ENCODE measurements at regions not wholly inside any gene's neighbourhood (a gene's known extent, or its start where the extent isn't known, plus 50 kb on each side); places are given as distances from the start of the nearest gene placed in this dataset.

GRCh38 chr2:129061069-129061768 lies 742.6 kb upstream of the HS6ST1 start:
- Histone ChIP-seq H3K36me3 (ENCODE audit: low read length) (no peaks in the 10 kb centered on the region), H3K27me3 (ENCODE audit: low read length) (no peaks in the 10 kb centered on the region), H3K9ac (ENCODE audit: low read length) (no peak overlapping the region), H3K4me2 (ENCODE audit: low read depth, low read length, poor library complexity, severe bottlenecking) (no peak overlapping the region), H3K9me2 (replicated peaks; ENCODE audit: insufficient read depth, low read length) (no peaks in the 10 kb centered on the region), H2AFZ (ENCODE audit: low read depth, low read length, severe bottlenecking) (no peak overlapping the region), H3K4me3 (ENCODE audit: insufficient read depth, low read length, poor library complexity, severe bottlenecking) (no peak overlapping the region), H3F3A (ENCODE audit: insufficient read depth) (no peaks in the 10 kb centered on the region), H4K20me1 (ENCODE audit: low read depth, low read length) (no peaks in the 10 kb centered on the region), H3K27ac (ENCODE audit: low read depth, low read length) (no peak overlapping the region), H3K9me3 (ENCODE audit: insufficient read depth, low read length) (no peaks in the 10 kb centered on the region), H3K79me2 (ENCODE audit: insufficient read depth, low read length) (no peaks in the 10 kb centered on the region)
- TF ChIP-seq CTCF (IDR thresholded peaks at IDR 0.05; ENCODE audit: insufficient read depth, low read length, poor library complexity, severe bottlenecking) = no peak
- TF ChIP-seq EZH2phosphoT487 (conservative IDR thresholded peaks at IDR 0.05; ENCODE audit: low read length) = no peak

GRCh38 chr2:129061769-129062121 lies 743.1 kb upstream of the HS6ST1 start:
- H3K27ac ChIP-seq (ENCODE audit: low read depth, low read length) = no peak overlapping the region
- no peak overlapping the region for H2AFZ ChIP-seq (ENCODE audit: low read depth, low read length, severe bottlenecking)
- no peaks in the 10 kb centered on the region for H3K79me2 ChIP-seq (ENCODE audit: insufficient read depth, low read length)
- H3K9ac ChIP-seq (ENCODE audit: low read length) = no peak overlapping the region
- no peaks in the 10 kb centered on the region for H4K20me1 ChIP-seq (ENCODE audit: low read depth, low read length)
- H3K9me3 ChIP-seq (ENCODE audit: insufficient read depth, low read length) = no peaks in the 10 kb centered on the region
- no peak overlapping the region for H3K4me2 ChIP-seq (ENCODE audit: low read depth, low read length, poor library complexity, severe bottlenecking)
- H3K4me3 ChIP-seq (ENCODE audit: insufficient read depth, low read length, poor library complexity, severe bottlenecking) = no peak overlapping the region
- H3F3A ChIP-seq (ENCODE audit: insufficient read depth) = no peaks in the 10 kb centered on the region
- H3K27me3 ChIP-seq (ENCODE audit: low read length) = no peaks in the 10 kb centered on the region
- no peaks in the 10 kb centered on the region for H3K36me3 ChIP-seq (ENCODE audit: low read length)
- TF ChIP-seq EZH2phosphoT487 (conservative IDR thresholded peaks at IDR 0.05; ENCODE audit: low read length) = no peak
- no peak for TF ChIP-seq CTCF (IDR thresholded peaks at IDR 0.05; ENCODE audit: insufficient read depth, low read length, poor library complexity, severe bottlenecking)
- H3K9me2 ChIP-seq (replicated peaks; ENCODE audit: insufficient read depth, low read length) = no peaks in the 10 kb centered on the region

GRCh38 chr2:129062146-129062912 lies 743.7 kb upstream of the HS6ST1 start:
- Histone ChIP-seq H3K9me3 (ENCODE audit: insufficient read depth, low read length) (no peaks in the 10 kb centered on the region), H3K4me2 (ENCODE audit: low read depth, low read length, poor library complexity, severe bottlenecking) (no peak overlapping the region), H3K36me3 (ENCODE audit: low read length) (no peaks in the 10 kb centered on the region), H3K27ac (ENCODE audit: low read depth, low read length) (no peak overlapping the region), H3K9ac (ENCODE audit: low read length) (no peak overlapping the region), H3K9me2 (replicated peaks; ENCODE audit: insufficient read depth, low read length) (no peaks in the 10 kb centered on the region), H3F3A (ENCODE audit: insufficient read depth) (no peaks in the 10 kb centered on the region), H3K79me2 (ENCODE audit: insufficient read depth, low read length) (no peaks in the 10 kb centered on the region), H3K4me3 (ENCODE audit: insufficient read depth, low read length, poor library complexity, severe bottlenecking) (no peak overlapping the region), H3K27me3 (ENCODE audit: low read length) (no peaks in the 10 kb centered on the region), H4K20me1 (ENCODE audit: low read depth, low read length) (no peaks in the 10 kb centered on the region), H2AFZ (ENCODE audit: low read depth, low read length, severe bottlenecking) (no peak overlapping the region)
- TF ChIP-seq EZH2phosphoT487 (conservative IDR thresholded peaks at IDR 0.05; ENCODE audit: low read length) = no peak
- TF ChIP-seq CTCF (IDR thresholded peaks at IDR 0.05; ENCODE audit: insufficient read depth, low read length, poor library complexity, severe bottlenecking) = no peak
